HCT116 (cell line): ENCODE measurements at regions not wholly inside any gene's neighbourhood (a gene's known extent, or its start where the extent isn't known, plus 50 kb on each side); places are given as distances from the start of the nearest gene placed in this dataset.

ENCODE experiments used
- ATAC-seq: fragments of 200-7000 bp; cut with Tn5 transposase; 2 replicates; pipeline ENCODE4 v1.9.1; 2020; ENCODE audit warnings: mild to moderate bottlenecking, moderate library complexity
- BruUV-seq: library from RNA; stranded (reverse); fragments of 400-500 nt; replicated peaks from 2 replicates; lab custom pipeline; 2021; lab: Mats Ljungman, UMichigan
- CTCF ChIA-PET: fragments of 300-600 bp; sonication (Branson Sonifier 250); formaldehyde crosslinking; loops from one replicate; lab custom pipeline; 2021; ENCODE audit warnings: antibody characterized with exemption; lab: Charles Lee
- POLR2A ChIA-PET: fragments of 300-600, 350-600 bp; sonication (Branson Sonifier 250); formaldehyde crosslinking; loops from one replicate; lab custom pipeline; 2021; ENCODE audit warnings: antibody characterized with exemption; lab: Charles Lee
- RAD21 ChIA-PET, 2 experiments: fragments of 300-600 bp; sonication (Branson Sonifier 250); formaldehyde crosslinking; loops; one replicate each; lab custom pipeline; 2023; ENCODE audit warnings: low total read pairs in 2 of 2; ENCODE audit not compliant: uncharacterized antibody in 2 of 2, unreplicated experiment in 2 of 2, low non-redundant PET in 1 of 2; lab: Charles Lee
- DNase-seq: peaks from one replicate; pipeline ENCODE4 v3.0.0-alpha.2; 2010; ENCODE audit warnings: low read depth, low spot score
- H2AFZ ChIP-seq: fragments of 200-600 bp; shearing (Covaris generic), sonication (generic); 2 replicates; pipeline ENCODE4 v1.6.1; 2017; ENCODE audit warnings: low read depth, mixed run types, mixed read lengths, antibody characterized with exemption, low read length; ENCODE audit not compliant: poor library complexity, severe bottlenecking
- H3K27ac ChIP-seq: 2 replicates; pipeline ENCODE4 v1.5.1; 2012; ENCODE audit warnings: low read depth, low read length
- H3K27me3 ChIP-seq: fragments of 200-600 bp; sonication (generic); 2 replicates; pipeline ENCODE4 v1.6.1; 2016; ENCODE audit warnings: mixed run types, low read length, mixed read lengths; ENCODE audit not compliant: insufficient read depth
- H3K36me3 ChIP-seq, 2 experiments: fragments of 200-500 bp in 1 of 2; fragments of 200-600 bp in 1 of 2; sonication (Bioruptor generic) in 1 of 2; sonication (generic) in 1 of 2; 2 replicates each; pipeline versions ENCODE4 v1.5.1 to v1.6.1; 2014 to 2016; ENCODE audit warnings: low read length in 2 of 2, inconsistent platforms in 1 of 2, mixed read lengths in 1 of 2, mixed run types in 1 of 2; ENCODE audit not compliant: insufficient read depth in 2 of 2, control insufficient read depth in 1 of 2
- H3K4me1 ChIP-seq, 2 experiments: fragments of 200-600 bp in 1 of 2; sonication (generic) in 1 of 2; 2 replicates each; pipeline versions ENCODE4 v1.5.1 to v1.6.1; 2012 to 2017; ENCODE audit warnings: low read length in 2 of 2, inconsistent platforms in 1 of 2, mild to moderate bottlenecking in 1 of 2, mixed read lengths in 1 of 2, mixed run types in 1 of 2, moderate library complexity in 1 of 2; ENCODE audit not compliant: insufficient read depth in 2 of 2, control insufficient read depth in 1 of 2
- H3K4me2 ChIP-seq: fragments of 200-600 bp; sonication (generic); 2 replicates; pipeline ENCODE4 v1.6.1; 2017; ENCODE audit warnings: mixed run types, low read length, mixed read lengths
- H3K4me3 ChIP-seq, 2 experiments: fragments of 200-600 bp in 1 of 2; sonication (generic) in 1 of 2; replicated peaks in 1 of 2; 2 replicates each; pipeline ENCODE4 v1.5.1; 2011 to 2016; ENCODE audit warnings: low read length in 2 of 2, control low read depth in 1 of 2, low read depth in 1 of 2, mild to moderate bottlenecking in 1 of 2, mixed read lengths in 1 of 2, mixed run types in 1 of 2
- H3K79me2 ChIP-seq: fragments of 200-600 bp; sonication (generic); 2 replicates; pipeline ENCODE4 v1.6.1; 2017; ENCODE audit warnings: mild to moderate bottlenecking, mixed run types, low read length, moderate library complexity, mixed read lengths; ENCODE audit not compliant: insufficient read depth
- H3K9ac ChIP-seq: fragments of 200-600 bp; sonication (generic); 2 replicates; pipeline ENCODE4 v1.6.1; 2016; ENCODE audit warnings: low read length, mixed read lengths
- H3K9me2 ChIP-seq: fragments of 200-600 bp; sonication (generic), shearing (Covaris generic); 2 replicates; pipeline ENCODE4 v1.6.1; 2017; ENCODE audit warnings: mixed run types, mild to moderate bottlenecking, moderate library complexity; ENCODE audit not compliant: insufficient read depth
- H3K9me3 ChIP-seq, 2 experiments: fragments of 200-500 bp in 1 of 2; fragments of 200-600 bp in 1 of 2; sonication (Bioruptor generic) in 1 of 2; sonication (generic) in 1 of 2; 2 replicates each; pipeline ENCODE4 v1.6.1; 2014 to 2017; ENCODE audit warnings: low read length in 2 of 2, mixed read lengths in 2 of 2, inconsistent platforms in 1 of 2, low read depth in 1 of 2, mild to moderate bottlenecking in 1 of 2, mixed run types in 1 of 2, moderate library complexity in 1 of 2; ENCODE audit not compliant: control insufficient read depth in 1 of 2, insufficient read depth in 1 of 2
- H4K20me1 ChIP-seq: fragments of 200-600 bp; sonication (generic), shearing (Covaris generic); 2 replicates; pipeline ENCODE4 v1.6.1; 2017; ENCODE audit warnings: mixed run types, mild to moderate bottlenecking, moderate library complexity; ENCODE audit not compliant: insufficient read depth
- CTCF ChIP-seq, 3 experiments: fragments of 200-600 bp in 1 of 3; sonication (generic) in 1 of 3; IDR thresholded peaks in 2 of 3; conservative IDR thresholded peaks in 1 of 3; 2 replicates each; pipeline ENCODE4 v1.5.1; 2012 to 2017; ENCODE audit warnings: low read depth in 2 of 3, low read length in 2 of 3, antibody characterized with exemption in 1 of 3, borderline replicate concordance in 1 of 3, control low read depth in 1 of 3, mild to moderate bottlenecking in 1 of 3, mixed read lengths in 1 of 3, mixed run types in 1 of 3, moderate library complexity in 1 of 3; ENCODE audit not compliant: insufficient read depth in 1 of 3
- EZH2phosphoT487 ChIP-seq: fragments of 200-600 bp; IDR thresholded peaks from 2 replicates; pipeline ENCODE4 v1.6.1; 2018; ENCODE audit warnings: antibody characterized with exemption, borderline replicate concordance
- JUND ChIP-seq: IDR thresholded peaks from 2 replicates; pipeline ENCODE4 v1.6.1; 2012
- TCF7L2 ChIP-seq: IDR thresholded peaks from 2 replicates; pipeline ENCODE4 v1.7.0; 2011; ENCODE audit warnings: borderline replicate concordance, inconsistent platforms; ENCODE audit not compliant: insufficient read depth, insufficient read length; ENCODE audit errors: extremely low read depth
- YY1 ChIP-seq: IDR thresholded peaks from 2 replicates; pipeline ENCODE4 v1.6.1; 2011; ENCODE audit warnings: low read length, low read depth, moderate library complexity, mild to moderate bottlenecking; ENCODE audit not compliant: insufficient replicate concordance; ENCODE audit errors: extremely low read depth
- intact Hi-C: fragments of 100-400 bp; cut with micrococcal nuclease; formaldehyde crosslinking; loops from 2 replicates; pipeline ENCODE4 v1.10.0; 2022
- TF ChIP-seq, protein P1 (sequence below): IDR thresholded peaks from 2 replicates; pipeline ENCODE4 v1.6.1; 2011; ENCODE audit warnings: mild to moderate bottlenecking, low read length, moderate library complexity; ENCODE audit not compliant: insufficient replicate concordance; ENCODE audit errors: extremely low read depth

- no peak overlapping the region for H3K4me2 ChIP-seq
- H3K4me1 ChIP-seq = no peaks in the 10 kb centered on the region
- intact Hi-C loops = no loop called here
- ATAC-seq = no peak
- no peaks in the 10 kb centered on the region for H3K79me2 ChIP-seq
- no peaks in the 10 kb centered on the region for H4K20me1 ChIP-seq
- H2AFZ ChIP-seq = no peak overlapping the region
- BruUV-seq = no TSS peak
- ChIA-PET RAD21 (no interaction called here), POLR2A (no interaction called here)
- H3K9me2 ChIP-seq = no peaks in the 10 kb centered on the region
- H3K27ac ChIP-seq = no peak overlapping the region
- no peaks in the 10 kb centered on the region for H3K36me3 ChIP-seq
- no peaks in the 10 kb centered on the region for H3K9me3 ChIP-seq
- no peak for TF ChIP-seq YY1
- no peak for TF ChIP-seq TCF7L2
- TF ChIP-seq EZH2phosphoT487 = no peak
- TF ChIP-seq, protein P1, sequence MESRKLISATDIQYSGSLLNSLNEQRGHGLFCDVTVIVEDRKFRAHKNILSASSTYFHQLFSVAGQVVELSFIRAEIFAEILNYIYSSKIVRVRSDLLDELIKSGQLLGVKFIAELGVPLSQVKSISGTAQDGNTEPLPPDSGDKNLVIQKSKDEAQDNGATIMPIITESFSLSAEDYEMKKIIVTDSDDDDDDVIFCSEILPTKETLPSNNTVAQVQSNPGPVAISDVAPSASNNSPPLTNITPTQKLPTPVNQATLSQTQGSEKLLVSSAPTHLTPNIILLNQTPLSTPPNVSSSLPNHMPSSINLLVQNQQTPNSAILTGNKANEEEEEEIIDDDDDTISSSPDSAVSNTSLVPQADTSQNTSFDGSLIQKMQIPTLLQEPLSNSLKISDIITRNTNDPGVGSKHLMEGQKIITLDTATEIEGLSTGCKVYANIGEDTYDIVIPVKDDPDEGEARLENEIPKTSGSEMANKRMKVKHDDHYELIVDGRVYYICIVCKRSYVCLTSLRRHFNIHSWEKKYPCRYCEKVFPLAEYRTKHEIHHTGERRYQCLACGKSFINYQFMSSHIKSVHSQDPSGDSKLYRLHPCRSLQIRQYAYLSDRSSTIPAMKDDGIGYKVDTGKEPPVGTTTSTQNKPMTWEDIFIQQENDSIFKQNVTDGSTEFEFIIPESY = no peak
- TF ChIP-seq JUND = no peak
- TF ChIP-seq, all 23 proteins: peak for 0
- Histone ChIP-seq H3K4me3 (no peak overlapping the region), H3K9ac (no peak overlapping the region), H3K27me3 (no peaks in the 10 kb centered on the region)
- no peak for DNase-seq
- CTCF ChIA-PET = no interaction called here
Observed at GRCh38 chrX:94612140-94612539, 938.1 kb downstream of the FAM133A start.

DNA sequence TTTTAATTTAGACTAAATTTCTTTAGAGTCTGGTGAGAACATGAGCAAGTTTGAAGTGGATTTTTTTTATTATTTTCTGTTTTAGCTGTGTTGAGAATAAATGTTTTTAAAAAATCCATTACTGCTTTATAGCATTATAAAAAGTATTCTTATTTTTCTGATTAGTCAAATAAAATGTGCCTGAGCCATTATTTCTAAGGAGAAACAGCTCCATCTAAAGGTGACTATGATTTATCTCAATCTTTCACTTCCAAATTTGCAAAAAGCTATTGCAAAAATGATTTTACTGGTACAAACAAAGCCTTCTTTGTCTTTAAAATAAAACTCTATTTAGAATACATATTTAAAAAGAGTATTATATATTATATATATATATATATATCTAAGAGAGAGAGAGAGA is 959.2 kb downstream of the FAM133A start:
- ChIA-PET CTCF (no interaction called here), RAD21 (no interaction called here), POLR2A (no interaction called here)
- intact Hi-C loops = no loop called here
- Histone ChIP-seq H3K27ac (no peak overlapping the region), H3K9me3 (no peaks in the 10 kb centered on the region), H3K4me2 (no peak overlapping the region), H3K4me1 (no peaks in the 10 kb centered on the region), H2AFZ (no peak overlapping the region), H3K4me3 (no peak overlapping the region), H3K9me2 (no peaks in the 10 kb centered on the region), H3K27me3 (no peaks in the 10 kb centered on the region), H3K36me3 (no peaks in the 10 kb centered on the region), H3K9ac (no peak overlapping the region), H3K79me2 (no peaks in the 10 kb centered on the region), H4K20me1 (no peaks in the 10 kb centered on the region)
- DNase-seq (no peak), ATAC-seq (no peak)
- no peak for TF ChIP-seq CTCF (IDR thresholded peaks at IDR 0.05 in 2 of 3, conservative IDR thresholded peaks at IDR 0.05 in 1 of 3; ENCODE audit: borderline replicate concordance in 1 of 3, insufficient read depth in 1 of 3, low read depth in 2 of 3, low read length in 2 of 3)
- no TSS peak for BruUV-seq
